Activated naive CD4-positive, alpha-beta T cell treated with anti-CD3 and anti-CD28 coated beads for 36 hours (primary cell): ENCODE measurements at regions not wholly inside any gene's neighbourhood (a gene's known extent, or its start where the extent isn't known, plus 50 kb on each side); places are given as distances from the start of the nearest gene placed in this dataset.
"Not testable (repeated sequence)": the region's sequence is repeated elsewhere in the genome, so short reads cannot be mapped to it uniquely, and the experiment has no call there.

ENCODE experiments used
- CTCF ChIA-PET: fragments of 350-600 bp; sonication (Branson Sonifier 250); formaldehyde crosslinking; loops from one replicate; lab custom pipeline; 2021; ENCODE audit warnings: antibody characterized with exemption; lab: Charles Lee
- DNase-seq: peaks from one replicate; pipeline ENCODE4 v3.0.0-alpha.2; 2020
- H3K27ac Mint-ChIP-seq: one replicate; pipeline ENCODE4 v1.8.0; 2021; ENCODE audit warnings: mild to moderate bottlenecking, mixed read lengths
- H3K27me3 Mint-ChIP-seq: one replicate; pipeline ENCODE4 v1.8.0; 2021; ENCODE audit warnings: low read depth, mixed read lengths
- H3K36me3 Mint-ChIP-seq: one replicate; pipeline ENCODE4 v1.8.0; 2021; ENCODE audit warnings: low read depth, mixed read lengths
- H3K4me1 Mint-ChIP-seq: one replicate; pipeline ENCODE4 v1.8.0; 2021; ENCODE audit warnings: low read depth, mixed read lengths
- H3K4me3 Mint-ChIP-seq: one replicate; pipeline ENCODE4 v1.8.0; 2021; ENCODE audit warnings: mild to moderate bottlenecking, moderate library complexity, mixed read lengths
- H3K9me3 Mint-ChIP-seq: one replicate; pipeline ENCODE4 v1.8.0; 2021; ENCODE audit warnings: mixed read lengths
- intact Hi-C: fragments of 100-400 bp; cut with micrococcal nuclease; formaldehyde crosslinking; loops from one replicate; pipeline ENCODE4 v1.15.1; 2023

- no peak overlapping the region for H3K27ac Mint-ChIP-seq
- H3K9me3 Mint-ChIP-seq: peaks cover 6% of the 10 kb centered on the region
- H3K4me3 Mint-ChIP-seq: no peak overlapping the region
- no peaks in the 10 kb centered on the region for H3K36me3 Mint-ChIP-seq
- CTCF ChIA-PET: no interaction called here
- DNase-seq: no peak
- H3K4me1 Mint-ChIP-seq: no peaks in the 10 kb centered on the region
- intact Hi-C loops: no loop called here
- no peaks in the 10 kb centered on the region for H3K27me3 Mint-ChIP-seq
Measured at GRCh38 chr10:29826221-29826620, 191.4 kb upstream of the SVIL start.

GRCh38 chr10:29823553-29824080, 188.8 kb upstream of the SVIL start:
- Mint-ChIP-seq H3K9me3 (peaks cover 1% of the 10 kb centered on the region), H3K4me3 (no peak overlapping the region), H3K4me1 (no peaks in the 10 kb centered on the region), H3K27ac (no peak overlapping the region), H3K27me3 (no peaks in the 10 kb centered on the region), H3K36me3 (no peaks in the 10 kb centered on the region)
- intact Hi-C loops: no loop called here
- no peak for DNase-seq
- CTCF ChIA-PET: interaction anchor here (1.7 kb wide), 1 partner anchor 175 kb away, joined by 5 read pairs; no protein-coding TSS in a partner anchor

- intact Hi-C loops: no loop called here
Measured at GRCh38 chr10:29820890-29821461, 186.2 kb upstream of the SVIL start.

DNA sequence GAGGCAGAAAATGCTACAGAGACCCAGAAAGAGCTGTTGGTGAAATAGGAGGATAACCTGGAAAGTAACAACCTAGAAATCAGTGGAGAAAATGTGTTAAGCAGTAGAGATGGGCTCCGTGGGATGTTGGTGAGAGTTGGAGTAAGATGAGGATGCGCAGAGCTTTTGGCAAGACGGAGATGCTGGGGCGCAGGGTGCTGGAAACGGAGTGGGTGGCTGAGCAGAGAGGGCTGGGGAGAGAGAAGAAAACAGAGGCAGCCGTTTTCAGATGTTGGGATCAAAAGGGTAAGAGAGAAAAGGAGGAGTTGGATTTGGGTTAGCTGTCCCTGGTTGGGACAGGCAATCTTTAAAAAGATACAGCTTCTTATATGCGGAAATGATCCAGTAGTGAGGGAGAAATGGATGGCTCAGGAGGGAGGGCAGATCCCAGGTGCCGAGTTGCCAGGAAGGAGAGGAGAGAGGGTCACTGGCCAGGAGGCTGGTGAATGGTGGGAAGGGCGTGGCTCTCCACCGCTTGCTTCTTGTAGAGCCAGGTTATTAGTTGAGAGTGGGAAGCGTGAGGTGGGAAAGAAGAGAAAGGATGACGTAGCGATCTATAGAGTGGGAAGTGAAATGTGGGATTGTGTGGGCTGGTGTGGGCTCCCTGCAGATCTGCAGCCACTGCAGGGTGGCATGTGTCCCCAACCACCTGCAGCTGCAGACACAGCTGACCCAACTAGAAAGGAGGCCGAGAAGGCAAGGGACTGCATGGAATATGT, 182.2 kb upstream of the SVIL start:
- Mint-ChIP-seq H3K27me3 (peaks cover 3% of the 10 kb centered on the region), H3K36me3 (no peaks in the 10 kb centered on the region), H3K27ac (no peak overlapping the region), H3K4me3 (no peak overlapping the region), H3K9me3 (no peaks in the 10 kb centered on the region), H3K4me1 (peaks cover 6% of the 10 kb centered on the region)
- no peak for DNase-seq
- CTCF ChIA-PET: no interaction called here
- intact Hi-C loops: no loop called here

More at GRCh38 chr10:29820890-29821461, 186.2 kb upstream of the SVIL start:
- CTCF ChIA-PET: no interaction called here
- H3K27ac Mint-ChIP-seq: no peak overlapping the region
- no peak for DNase-seq
- no peaks in the 10 kb centered on the region for H3K36me3 Mint-ChIP-seq
- H3K4me1 Mint-ChIP-seq: no peaks in the 10 kb centered on the region
- no peak overlapping the region for H3K4me3 Mint-ChIP-seq
- H3K9me3 Mint-ChIP-seq: no peaks in the 10 kb centered on the region
- no peaks in the 10 kb centered on the region for H3K27me3 Mint-ChIP-seq

DNA sequence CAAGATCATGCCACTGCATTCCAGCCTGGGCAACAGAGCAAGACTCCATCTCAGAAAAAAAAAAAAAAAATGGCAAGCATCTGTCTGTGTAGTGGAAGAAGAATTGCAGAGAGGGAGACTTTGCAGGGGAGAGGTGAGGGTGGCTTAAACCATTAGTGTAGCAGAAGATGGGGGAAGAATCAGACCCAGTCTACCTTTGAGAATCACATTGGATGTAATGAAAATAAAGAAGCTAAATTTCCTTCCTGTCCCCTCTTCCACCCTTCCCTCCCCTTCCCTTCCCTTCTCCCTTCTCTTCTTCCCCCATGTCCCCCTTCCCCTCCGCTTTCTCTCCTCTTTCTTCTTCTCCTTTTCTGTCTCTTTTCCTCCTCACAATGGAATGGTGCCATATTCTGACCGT, 180.8 kb upstream of the SVIL start:
- H3K36me3 Mint-ChIP-seq: peaks cover under 1% of the 10 kb centered on the region
- H3K4me3 Mint-ChIP-seq: no peak overlapping the region
- peaks cover 19% of the 10 kb centered on the region for H3K4me1 Mint-ChIP-seq
- peaks cover 3% of the 10 kb centered on the region for H3K27me3 Mint-ChIP-seq
- intact Hi-C loops: no loop called here
- DNase-seq: no peak
- H3K27ac Mint-ChIP-seq: no peak overlapping the region
- CTCF ChIA-PET: no interaction called here
- peaks cover 4% of the 10 kb centered on the region for H3K9me3 Mint-ChIP-seq

DNA sequence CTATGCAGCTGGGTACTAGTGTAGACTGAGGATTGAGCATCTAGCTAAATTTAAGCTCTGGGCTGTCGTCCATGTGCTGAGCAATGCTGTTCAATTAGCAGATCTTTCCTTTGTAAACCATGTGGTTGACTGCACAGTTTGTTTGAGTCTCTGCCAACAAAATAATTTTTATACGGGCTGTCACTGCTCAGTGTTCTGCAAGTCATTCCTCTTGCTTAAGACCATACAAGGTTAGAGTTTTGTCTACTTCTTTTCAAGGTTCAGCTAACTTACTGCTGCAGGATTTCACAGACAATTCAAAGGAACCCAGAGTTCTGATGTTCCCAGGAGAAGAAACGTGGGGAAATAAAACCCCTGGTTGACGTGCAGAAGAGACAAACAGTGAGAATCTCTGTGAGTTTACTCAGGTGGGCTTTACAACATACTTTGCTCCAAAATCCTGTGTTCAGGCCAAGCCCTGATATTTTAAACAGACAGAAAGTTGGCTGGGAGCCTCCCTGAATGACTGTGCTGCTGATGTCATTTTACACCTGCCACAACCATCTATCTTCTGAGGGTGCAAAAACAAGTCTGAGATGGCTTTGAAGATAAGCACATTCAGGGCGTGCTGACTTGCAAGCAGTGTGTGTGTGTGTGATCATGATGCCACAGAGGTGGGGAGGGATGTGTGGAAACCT, 177.1 kb upstream of the SVIL start:
- Mint-ChIP-seq H3K36me3 (peaks cover 2% of the 10 kb centered on the region), H3K4me3 (no peak overlapping the region), H3K9me3 (peaks cover 7% of the 10 kb centered on the region), H3K27ac (no peak overlapping the region), H3K4me1 (peaks cover 27% of the 10 kb centered on the region), H3K27me3 (peaks cover 14% of the 10 kb centered on the region)
- CTCF ChIA-PET: no interaction called here
- intact Hi-C loops: loop anchor here (5.0 kb wide), 1 partner anchor 175 kb away; no protein-coding TSS in a partner anchor
- peak; percentile 63 for DNase-seq

GRCh38 chr10:29810816-29811215, 176.0 kb upstream of the SVIL start:
- Mint-ChIP-seq H3K4me1 (peaks cover 27% of the 10 kb centered on the region), H3K4me3 (no peak overlapping the region), H3K27ac (peak overlapping the region; percentile 60), H3K27me3 (peaks cover 15% of the 10 kb centered on the region), H3K9me3 (peaks cover 7% of the 10 kb centered on the region), H3K36me3 (peaks cover 2% of the 10 kb centered on the region)
- CTCF ChIA-PET: no interaction called here
- intact Hi-C loops: loop anchor here (5.0 kb wide), 1 partner anchor 174 kb away; no protein-coding TSS in a partner anchor
- no peak for DNase-seq

DNA sequence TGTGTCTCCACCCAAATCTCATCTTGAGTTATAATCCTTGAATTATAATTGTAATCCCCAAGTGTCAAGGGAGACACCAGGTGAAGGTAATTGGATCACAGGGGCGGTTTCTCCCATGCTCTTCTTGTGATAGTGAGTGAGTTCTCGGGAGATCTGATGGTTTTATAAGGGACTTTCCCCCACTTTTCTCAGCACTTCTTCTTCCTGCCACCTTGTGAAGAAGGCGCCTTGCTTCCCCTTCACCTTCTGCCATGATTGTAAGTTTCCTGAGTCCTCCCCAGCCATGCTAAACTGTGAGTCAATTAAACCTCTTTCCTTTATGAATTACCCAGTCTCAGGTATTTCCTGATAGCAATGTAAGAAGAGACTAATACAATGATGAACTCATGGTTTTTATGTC, 175.5 kb upstream of the SVIL start:
- peak; percentile 32 for DNase-seq
- CTCF ChIA-PET, H3K9me3 Mint-ChIP-seq, H3K36me3 Mint-ChIP-seq, H3K4me3 Mint-ChIP-seq: not testable (repeated sequence)
- Mint-ChIP-seq H3K27me3 (peaks cover 15% of the 10 kb centered on the region), H3K27ac (peak overlapping the region; percentile 60), H3K4me1 (peaks cover 27% of the 10 kb centered on the region)
- intact Hi-C loops: loop anchor here (5.0 kb wide), 1 partner anchor 173 kb away; no protein-coding TSS in a partner anchor

- peaks cover 2% of the 10 kb centered on the region for H3K36me3 Mint-ChIP-seq
- peaks cover 14% of the 10 kb centered on the region for H3K9me3 Mint-ChIP-seq
- peaks cover 15% of the 10 kb centered on the region for H3K27me3 Mint-ChIP-seq
- CTCF ChIA-PET: no interaction called here
- peaks cover 28% of the 10 kb centered on the region for H3K4me1 Mint-ChIP-seq
- no peak overlapping the region for H3K27ac Mint-ChIP-seq
- intact Hi-C loops: no loop called here
- no peak for DNase-seq
- no peak overlapping the region for H3K4me3 Mint-ChIP-seq
Measured at GRCh38 chr10:29809383-29809782, 174.6 kb upstream of the SVIL start.

GRCh38 chr10:29807163-29807806, 172.5 kb upstream of the SVIL start:
- CTCF ChIA-PET: no interaction called here
- peaks cover 33% of the 10 kb centered on the region for H3K4me1 Mint-ChIP-seq
- DNase-seq: no peak
- H3K27me3 Mint-ChIP-seq: peaks cover 14% of the 10 kb centered on the region
- H3K9me3 Mint-ChIP-seq: peaks cover 14% of the 10 kb centered on the region
- no peak overlapping the region for H3K27ac Mint-ChIP-seq
- H3K36me3 Mint-ChIP-seq: peaks cover 2% of the 10 kb centered on the region
- H3K4me3 Mint-ChIP-seq: no peak overlapping the region
- intact Hi-C loops: no loop called here

DNA sequence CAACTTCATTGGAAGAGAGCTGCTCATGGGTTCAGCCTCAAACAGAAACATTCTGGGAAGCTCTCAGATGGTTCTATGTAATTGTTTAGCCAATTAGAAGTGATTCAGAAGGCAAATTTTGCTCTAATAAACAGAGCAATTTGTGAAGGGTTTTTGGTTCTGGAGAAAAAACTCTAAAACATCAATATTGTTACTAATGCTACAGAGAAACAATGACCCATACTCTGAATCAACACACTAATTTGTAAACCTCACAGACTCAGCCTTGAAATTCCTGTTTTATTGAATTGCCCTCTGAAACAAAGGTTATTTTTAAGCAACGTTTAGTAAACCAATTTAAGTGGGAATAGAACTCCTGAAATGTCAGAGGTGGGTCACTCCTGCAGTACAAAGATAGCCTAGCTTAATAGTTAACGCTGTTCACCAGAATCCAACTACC, 171.6 kb upstream of the SVIL start:
- Mint-ChIP-seq H3K9me3 (peaks cover 14% of the 10 kb centered on the region), H3K4me3 (no peak overlapping the region), H3K36me3 (peaks cover 2% of the 10 kb centered on the region), H3K4me1 (peaks cover 24% of the 10 kb centered on the region), H3K27me3 (peaks cover 14% of the 10 kb centered on the region), H3K27ac (no peak overlapping the region)
- intact Hi-C loops: no loop called here
- DNase-seq: no peak
- CTCF ChIA-PET: no interaction called here
